RWPE2 (cell line): ENCODE measurements at regions not wholly inside any gene's neighbourhood (a gene's known extent, or its start where the extent isn't known, plus 50 kb on each side); places are given as distances from the start of the nearest gene placed in this dataset.

ENCODE experiments used
- ATAC-seq: fragments of 200-7000 bp; cut with Tn5 transposase; 3 replicates; pipeline ENCODE4 v1.9.1; 2021; ENCODE audit warnings: low read depth
- DNase-seq: peaks from one replicate; pipeline ENCODE4 v3.0.0-alpha.2; 2020; ENCODE audit warnings: low spot score
- H3K27ac ChIP-seq: fragments of 450-650 bp; 2 replicates; pipeline ENCODE4 v1.5.1; 2017; ENCODE audit warnings: mild to moderate bottlenecking; ENCODE audit not compliant: poor library complexity, severe bottlenecking
- H3K27me3 ChIP-seq: fragments of 250-450 bp; sonication (Bioruptor Pico); 2 replicates; pipeline ENCODE4 v1.5.1; 2021; ENCODE audit warnings: mild to moderate bottlenecking, moderate library complexity; ENCODE audit not compliant: insufficient read depth, poor library complexity, severe bottlenecking
- H3K36me3 ChIP-seq: fragments of 250-450 bp; sonication (Bioruptor Pico); 2 replicates; pipeline ENCODE4 v1.5.1; 2020; ENCODE audit warnings: low read depth, mild to moderate bottlenecking, moderate library complexity
- H3K4me1 ChIP-seq: fragments of 250-450 bp; sonication (Bioruptor Pico); 2 replicates; pipeline ENCODE4 v1.5.1; 2021; ENCODE audit warnings: mild to moderate bottlenecking, moderate library complexity; ENCODE audit not compliant: insufficient read depth, poor library complexity, severe bottlenecking
- H3K4me3 ChIP-seq: fragments of 250-450 bp; sonication (Bioruptor Pico); 2 replicates; pipeline ENCODE4 v1.5.1; 2021; ENCODE audit warnings: mild to moderate bottlenecking, moderate library complexity; ENCODE audit not compliant: severe bottlenecking
- H3K9me3 ChIP-seq: fragments of 250-450 bp; sonication (Bioruptor Pico); 2 replicates; pipeline ENCODE4 v1.5.1; 2021; ENCODE audit warnings: mild to moderate bottlenecking, moderate library complexity; ENCODE audit not compliant: severe bottlenecking
- TF ChIP-seq, protein P1 (sequence below): fragments of 450-650 bp; IDR thresholded peaks from one replicate; pipeline ENCODE4 v1.5.1; 2017; ENCODE audit warnings: mild to moderate bottlenecking, moderate library complexity; ENCODE audit not compliant: poor library complexity, severe bottlenecking

DNA sequence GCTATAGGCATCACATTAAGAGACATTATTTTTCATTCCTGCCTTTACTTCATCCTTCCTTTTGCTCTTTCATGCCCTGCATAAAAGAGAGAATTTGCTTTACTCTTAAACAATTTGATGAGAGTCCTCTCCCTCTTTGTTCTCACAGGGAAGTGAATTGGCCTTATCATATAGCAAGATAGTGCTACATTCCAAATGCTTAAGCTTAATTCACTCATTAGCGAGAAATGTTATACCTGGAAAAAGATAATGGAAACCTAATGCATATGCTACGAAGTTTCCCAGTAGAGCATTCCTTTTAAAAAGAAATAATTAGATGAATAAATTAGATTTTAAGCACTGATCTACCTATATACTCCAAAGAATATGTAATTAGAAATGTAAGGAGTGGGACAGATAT is 798.8 kb downstream of the C12orf50 start:
- H3K4me1 ChIP-seq: peaks cover 3% of the 10 kb centered on the region
- TF ChIP-seq, protein P1, sequence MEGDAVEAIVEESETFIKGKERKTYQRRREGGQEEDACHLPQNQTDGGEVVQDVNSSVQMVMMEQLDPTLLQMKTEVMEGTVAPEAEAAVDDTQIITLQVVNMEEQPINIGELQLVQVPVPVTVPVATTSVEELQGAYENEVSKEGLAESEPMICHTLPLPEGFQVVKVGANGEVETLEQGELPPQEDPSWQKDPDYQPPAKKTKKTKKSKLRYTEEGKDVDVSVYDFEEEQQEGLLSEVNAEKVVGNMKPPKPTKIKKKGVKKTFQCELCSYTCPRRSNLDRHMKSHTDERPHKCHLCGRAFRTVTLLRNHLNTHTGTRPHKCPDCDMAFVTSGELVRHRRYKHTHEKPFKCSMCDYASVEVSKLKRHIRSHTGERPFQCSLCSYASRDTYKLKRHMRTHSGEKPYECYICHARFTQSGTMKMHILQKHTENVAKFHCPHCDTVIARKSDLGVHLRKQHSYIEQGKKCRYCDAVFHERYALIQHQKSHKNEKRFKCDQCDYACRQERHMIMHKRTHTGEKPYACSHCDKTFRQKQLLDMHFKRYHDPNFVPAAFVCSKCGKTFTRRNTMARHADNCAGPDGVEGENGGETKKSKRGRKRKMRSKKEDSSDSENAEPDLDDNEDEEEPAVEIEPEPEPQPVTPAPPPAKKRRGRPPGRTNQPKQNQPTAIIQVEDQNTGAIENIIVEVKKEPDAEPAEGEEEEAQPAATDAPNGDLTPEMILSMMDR: no peak

GRCh38 chr12:87227162-87227561 is 802.0 kb downstream of the C12orf50 start:
- no peak overlapping the region for H3K4me3 ChIP-seq
- H3K9me3 ChIP-seq: no peaks in the 10 kb centered on the region
- H3K27me3 ChIP-seq: no peaks in the 10 kb centered on the region
- ATAC-seq (no peak), DNase-seq (no peak)
- H3K36me3 ChIP-seq: no peaks in the 10 kb centered on the region
- H3K27ac ChIP-seq: no peak overlapping the region
- no peaks in the 10 kb centered on the region for H3K4me1 ChIP-seq
- TF ChIP-seq, protein P1: no peak

More for the DNA sequence above, 798.8 kb downstream of the C12orf50 start:
- no peaks in the 10 kb centered on the region for H3K9me3 ChIP-seq
- H3K27ac ChIP-seq: no peak overlapping the region
- H3K4me3 ChIP-seq: no peak overlapping the region
- ATAC-seq: no peak
- no peaks in the 10 kb centered on the region for H3K27me3 ChIP-seq
- no peaks in the 10 kb centered on the region for H3K36me3 ChIP-seq
- DNase-seq: no peak

DNA sequence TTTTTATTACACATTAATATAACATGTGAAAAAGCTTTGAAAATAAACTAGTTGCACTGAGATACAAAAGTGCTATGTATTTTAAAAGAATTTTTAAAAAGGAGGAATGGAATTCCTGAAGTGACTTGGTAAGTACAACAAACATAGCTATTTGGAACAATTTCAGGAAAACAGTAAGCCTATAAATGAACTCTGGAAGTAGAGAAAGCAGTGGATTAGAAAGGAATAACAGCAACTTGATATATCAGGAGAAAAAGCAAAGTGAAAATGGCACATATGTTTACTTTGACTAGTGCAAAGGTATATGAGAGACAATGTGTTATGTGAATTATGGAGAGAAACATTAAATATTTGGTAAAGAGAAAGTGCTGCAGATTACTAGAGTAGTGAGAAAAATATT is 811.7 kb downstream of the C12orf50 start:
- peaks cover 3% of the 10 kb centered on the region for H3K4me1 ChIP-seq
- no peaks in the 10 kb centered on the region for H3K9me3 ChIP-seq
- no peaks in the 10 kb centered on the region for H3K27me3 ChIP-seq
- TF ChIP-seq, protein P1: no peak
- DNase-seq (no peak), ATAC-seq (no peak)
- no peak overlapping the region for H3K4me3 ChIP-seq
- H3K36me3 ChIP-seq: no peaks in the 10 kb centered on the region
- no peak overlapping the region for H3K27ac ChIP-seq

DNA sequence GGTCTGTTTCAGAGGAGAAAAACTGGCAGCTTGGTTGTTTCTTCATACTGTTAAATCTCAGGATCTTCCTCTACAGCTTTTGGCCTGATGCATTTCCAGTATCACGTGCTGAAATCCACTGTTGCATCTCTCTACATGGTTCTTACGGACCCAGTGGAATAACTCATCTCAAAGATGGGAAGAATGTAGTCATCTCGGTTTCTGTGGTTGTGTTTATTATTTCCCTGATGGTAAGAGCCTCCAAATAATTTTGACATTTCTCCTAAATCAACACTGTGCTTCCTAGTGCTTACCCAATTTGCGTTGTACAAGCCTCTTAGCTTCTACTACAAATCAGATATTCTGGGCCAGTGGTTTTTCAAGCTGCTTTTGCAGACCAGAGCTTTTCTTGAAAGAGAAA is 812.8 kb downstream of the C12orf50 start:
- ATAC-seq (no peak), DNase-seq (no peak)
- H3K4me1 ChIP-seq: peaks cover 3% of the 10 kb centered on the region
- TF ChIP-seq, protein P1: no peak
- H3K9me3 ChIP-seq: no peaks in the 10 kb centered on the region
- H3K27me3 ChIP-seq: no peaks in the 10 kb centered on the region
- no peak overlapping the region for H3K27ac ChIP-seq
- no peaks in the 10 kb centered on the region for H3K36me3 ChIP-seq
- no peak overlapping the region for H3K4me3 ChIP-seq

- DNase-seq (no peak), ATAC-seq (no peak)
- H3K4me3 ChIP-seq: no peak overlapping the region
- no peaks in the 10 kb centered on the region for H3K27me3 ChIP-seq
- H3K4me1 ChIP-seq: no peaks in the 10 kb centered on the region
- H3K9me3 ChIP-seq: no peaks in the 10 kb centered on the region
- no peak overlapping the region for H3K27ac ChIP-seq
- TF ChIP-seq, protein P1: no peak
- no peaks in the 10 kb centered on the region for H3K36me3 ChIP-seq
Observed at GRCh38 chr12:87202189-87202588, 827.0 kb downstream of the C12orf50 start.
